ENCODE measurements at regions not wholly inside any gene's neighbourhood (a gene's known extent, or its start where the extent isn't known, plus 50 kb on each side); places are given as distances from the start of the nearest gene placed in this dataset.

DNA sequence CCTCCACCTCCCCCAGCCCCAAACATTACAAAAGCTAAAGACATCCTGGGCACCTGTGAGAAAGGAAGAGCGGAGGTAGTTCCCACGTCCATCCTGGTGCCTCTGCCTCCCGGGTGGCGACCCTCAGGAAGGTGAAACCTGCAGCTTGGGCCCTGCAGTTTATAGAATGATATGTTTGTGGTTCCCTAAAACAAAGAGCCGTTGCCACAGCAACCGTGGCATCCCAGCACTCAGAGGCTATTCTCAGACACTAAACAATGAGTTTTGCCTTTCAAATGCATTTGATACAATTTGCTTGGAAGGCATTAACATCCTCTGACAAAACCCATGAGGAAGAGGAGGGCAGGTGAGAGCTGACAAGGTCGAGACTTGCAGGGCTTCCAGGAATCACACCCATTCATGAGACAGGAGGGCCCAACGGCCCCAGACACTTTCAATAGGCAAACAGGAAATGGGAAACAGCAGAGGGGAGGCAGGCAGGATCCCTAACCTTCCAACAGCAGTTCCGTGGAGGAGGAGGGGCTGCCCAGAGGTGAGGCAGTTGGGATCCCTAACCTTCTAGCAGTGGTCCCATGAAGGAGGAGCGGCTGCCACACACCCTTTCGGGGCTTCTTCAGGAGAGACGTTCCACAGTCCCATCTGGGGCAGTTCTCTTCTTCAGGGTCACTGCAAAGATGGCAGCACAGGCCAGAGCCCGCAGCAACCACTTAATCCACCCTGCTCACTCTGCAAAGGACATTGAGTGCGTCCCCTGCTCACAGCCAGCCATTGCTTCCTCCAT is 379.2 kb downstream of the SHANK2 start:
- in situ Hi-C loops (cut with MboI; ENCODE audit: low pct_unique_long_range_greater_than_20kb in 2 of 9, low sequenced_read_pairs in 9 of 9, unreplicated experiment in 9 of 9), result no loop called here
- Histone ChIP-seq H3K4me3 (no peak overlapping the region), H3K27ac (no peak overlapping the region), H3K4me1 (replicated peaks in 1 of 2) (peaks cover 0 to 22% of the 10 kb centered on the region in 2 donors)
- 0 to 100% (median 48%) methylated on average over 1 to 7 of the region's 14 CpGs; no CpG with 5 or more reads in 3 of the 10 experiments for WGBS, 10 experiments
- ATAC-seq (replicated peaks in 6 of 8), result peak in 5 of 8 experiments; percentile 24 to 60 (median 42)

DNA sequence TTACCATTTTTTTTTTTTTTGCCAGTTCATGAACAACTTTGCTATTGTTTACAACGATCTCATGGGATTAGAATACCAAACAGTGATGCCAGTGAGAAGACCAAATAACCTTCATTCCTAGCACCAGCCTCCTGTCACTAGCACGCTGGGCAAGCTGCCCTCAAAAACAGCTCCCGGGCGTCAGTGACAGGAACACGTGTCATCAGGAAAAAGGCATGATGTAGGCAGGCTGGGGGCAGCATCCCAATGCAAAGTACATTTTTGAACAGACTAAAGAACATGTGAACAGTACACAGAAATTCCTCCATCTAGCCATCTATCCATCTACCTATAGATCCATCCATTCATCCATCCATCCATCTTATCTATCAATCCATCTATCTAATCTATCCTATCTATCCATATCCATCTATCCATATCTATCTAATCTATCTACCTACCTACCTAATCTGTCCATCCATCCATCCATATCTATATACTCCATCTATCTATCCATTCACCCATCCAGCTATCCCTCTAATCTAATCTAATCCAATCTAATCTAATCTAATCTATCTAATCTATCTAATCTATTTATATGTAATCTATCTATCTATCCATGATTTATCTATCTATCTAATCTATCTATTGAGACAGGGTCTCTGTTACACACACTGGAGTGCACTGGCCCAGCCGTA is 378.5 kb downstream of the SHANK2 start:
- no peak overlapping the region for H3K4me3 ChIP-seq
- no peak overlapping the region for H3K27ac ChIP-seq
- no peak for ATAC-seq (replicated peaks in 6 of 8)
- in situ Hi-C loops (cut with MboI; ENCODE audit: low pct_unique_long_range_greater_than_20kb in 2 of 9, low sequenced_read_pairs in 9 of 9, unreplicated experiment in 9 of 9), result no loop called here
- H3K4me1 ChIP-seq (replicated peaks in 1 of 2), result peaks cover 0 to 20% of the 10 kb centered on the region in 2 donors
- WGBS, 10 experiments, result 11 to 100% (median 90%) methylated on average over 1 to 6 of the region's 6 CpGs; no CpG with 5 or more reads in 2 of the 10 experiments

DNA sequence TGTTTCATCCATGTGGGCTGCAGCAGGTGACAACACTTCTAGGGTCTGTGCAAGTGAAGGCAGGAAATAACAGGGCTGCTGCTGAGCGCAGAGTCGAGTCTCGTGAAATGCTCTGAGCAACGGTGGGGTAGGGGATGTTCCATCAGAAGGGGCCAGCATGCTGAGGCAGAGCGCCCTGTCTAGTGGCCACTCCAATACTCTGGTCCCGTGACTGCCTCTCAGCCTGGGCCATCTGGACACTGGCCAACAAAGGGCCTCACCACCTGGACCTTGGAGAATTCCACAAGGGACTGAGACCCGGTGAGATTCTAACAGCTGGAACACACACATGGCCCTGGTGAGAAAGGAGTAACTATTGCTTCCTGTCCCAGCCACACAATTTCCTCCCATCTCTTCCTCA is 375.7 kb downstream of the SHANK2 start:
- H3K4me3 ChIP-seq, result no peak overlapping the region
- H3K4me1 ChIP-seq (replicated peaks in 1 of 2), result peaks cover 0 to 20% of the 10 kb centered on the region in 2 donors
- WGBS, 10 experiments, result 0 to 100% (median 60%) methylated on average over 1 to 5 of the region's 7 CpGs; no CpG with 5 or more reads in 3 of the 10 experiments
- in situ Hi-C loops (cut with MboI; ENCODE audit: low pct_unique_long_range_greater_than_20kb in 2 of 9, low sequenced_read_pairs in 9 of 9, unreplicated experiment in 9 of 9), result no loop called here
- ATAC-seq (replicated peaks in 6 of 8), result peak in 5 of 8 experiments; percentile 46 to 75 (median 53)
- no peak overlapping the region for H3K27ac ChIP-seq

DNA sequence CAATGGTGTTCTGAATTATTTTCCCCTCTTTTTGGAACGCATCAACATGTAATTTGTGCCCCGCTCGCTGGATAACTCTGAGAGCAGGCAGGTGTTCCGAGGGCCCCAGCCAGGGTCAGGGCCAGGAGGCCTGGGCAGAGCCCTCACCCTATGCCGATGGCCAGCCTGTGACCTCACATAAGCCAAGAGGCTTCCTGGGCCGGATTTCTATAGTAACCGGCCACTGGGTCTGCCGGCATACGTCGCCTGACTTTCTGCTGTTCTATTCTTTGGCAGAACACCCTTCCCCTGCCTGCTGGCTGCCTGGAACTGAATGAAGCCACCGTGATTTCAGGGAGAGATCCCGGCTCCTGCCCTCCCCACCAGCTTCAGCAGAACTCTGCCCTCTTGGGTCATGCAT is 375.2 kb downstream of the SHANK2 start:
- Histone ChIP-seq H3K27ac (no peak overlapping the region), H3K4me1 (replicated peaks in 1 of 2) (peaks cover 0 to 23% of the 10 kb centered on the region in 2 donors), H3K4me3 (no peak overlapping the region)
- WGBS, 10 experiments, result 23 to 100% (median 80%) methylated on average over 2 to 9 of the region's 12 CpGs; no CpG with 5 or more reads in 2 of the 10 experiments
- in situ Hi-C loops (cut with MboI; ENCODE audit: low pct_unique_long_range_greater_than_20kb in 2 of 9, low sequenced_read_pairs in 9 of 9, unreplicated experiment in 9 of 9), result no loop called here
- peak in 2 of 8 experiments; percentile 32 to 34 for ATAC-seq (replicated peaks in 6 of 8)

DNA sequence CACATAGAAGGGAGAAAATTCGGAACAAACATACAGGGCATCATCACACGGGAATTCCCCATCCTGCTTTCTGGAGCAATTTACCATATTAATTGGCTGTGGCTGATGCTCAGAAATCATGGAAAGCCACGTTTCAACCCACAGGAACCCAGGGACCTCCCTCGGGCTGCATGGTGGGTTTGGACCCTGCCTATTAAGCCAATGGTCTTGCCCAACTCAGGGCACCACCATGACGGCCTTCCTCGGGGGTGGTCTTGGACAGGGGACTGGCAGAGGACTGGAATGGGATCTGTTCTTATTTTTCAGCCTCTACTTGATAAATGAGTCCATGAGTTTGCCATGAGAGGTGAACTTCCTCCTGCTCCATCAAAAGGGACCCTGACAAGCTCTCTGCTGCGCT is 374.0 kb downstream of the SHANK2 start:
- Histone ChIP-seq H3K27ac (no peak overlapping the region), H3K4me1 (replicated peaks in 1 of 2) (peaks cover 0 to 21% of the 10 kb centered on the region in 2 donors), H3K4me3 (no peak overlapping the region)
- ATAC-seq (replicated peaks in 6 of 8), result no peak
- in situ Hi-C loops (cut with MboI; ENCODE audit: low pct_unique_long_range_greater_than_20kb in 2 of 9, low sequenced_read_pairs in 9 of 9, unreplicated experiment in 9 of 9), result no loop called here
- WGBS, 10 experiments, result 26 to 100% (median 74%) methylated on average over 1 to 7 of the region's 7 CpGs; no CpG with 5 or more reads in 5 of the 10 experiments

DNA sequence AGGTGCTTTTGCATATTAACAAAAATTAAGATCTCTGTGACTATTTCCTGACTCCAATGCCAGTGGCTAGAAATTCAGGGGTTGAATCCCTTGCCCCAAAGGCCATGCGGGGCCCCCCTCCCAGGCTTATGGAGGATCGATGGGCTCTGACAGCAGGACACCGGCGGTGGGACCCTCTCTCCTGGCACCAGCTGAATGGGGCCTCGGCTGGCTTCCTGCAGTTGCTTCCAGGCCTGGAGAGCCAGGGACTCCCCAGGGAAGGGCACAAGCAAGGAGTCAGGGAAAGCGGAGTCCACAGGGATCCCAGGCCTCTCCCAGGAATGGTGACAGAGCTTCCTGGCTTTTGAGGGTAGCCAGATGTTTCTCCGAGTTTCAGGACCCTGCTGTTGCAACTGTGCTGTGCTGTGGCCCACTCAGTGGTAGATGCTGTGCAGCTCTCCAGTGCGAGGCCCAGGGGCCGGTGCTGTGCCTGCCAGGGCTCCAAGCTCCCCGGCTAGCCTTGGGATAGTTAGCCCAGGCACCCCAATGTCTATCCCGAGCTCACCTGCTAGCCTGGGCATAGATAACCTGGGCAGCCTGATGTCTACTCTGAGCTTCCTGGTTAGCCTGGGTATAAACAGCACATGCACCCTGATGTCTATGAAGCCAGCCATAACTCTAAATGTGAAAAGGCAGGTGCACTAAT is 372.6 kb downstream of the SHANK2 start:
- Histone ChIP-seq H3K4me1 (replicated peaks in 1 of 2) (peaks cover 0 to 19% of the 10 kb centered on the region in 2 donors), H3K4me3 (no peak overlapping the region), H3K27ac (no peak overlapping the region)
- 47 to 100% (median 91%) methylated on average over 1 to 8 of the region's 11 CpGs; no CpG with 5 or more reads in 4 of the 10 experiments for WGBS, 10 experiments
- ATAC-seq (replicated peaks in 6 of 8), result no peak
- in situ Hi-C loops (cut with MboI; ENCODE audit: low pct_unique_long_range_greater_than_20kb in 2 of 9, low sequenced_read_pairs in 9 of 9, unreplicated experiment in 9 of 9), result no loop called here

DNA sequence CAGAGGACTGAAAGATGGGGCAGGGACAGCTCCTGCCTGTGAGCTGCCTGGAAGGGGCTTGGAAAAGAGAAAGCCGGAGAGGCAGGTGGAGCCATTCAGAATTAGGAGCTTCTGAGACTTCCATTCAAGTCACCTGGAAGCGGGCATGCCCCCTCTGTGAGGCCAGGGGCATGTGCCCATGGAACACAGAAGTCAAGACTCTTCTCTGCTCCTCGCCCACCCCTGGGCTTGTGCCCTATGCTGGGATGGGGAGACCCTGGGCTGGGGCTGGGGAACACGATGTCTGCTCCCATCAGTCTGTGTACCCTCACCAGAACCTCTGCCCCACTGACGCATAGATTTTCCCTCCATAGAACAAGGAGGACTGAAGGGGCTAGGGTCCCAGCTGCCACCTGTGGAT is 372.0 kb downstream of the SHANK2 start:
- in situ Hi-C loops (cut with MboI; ENCODE audit: low pct_unique_long_range_greater_than_20kb in 2 of 9, low sequenced_read_pairs in 9 of 9, unreplicated experiment in 9 of 9), result no loop called here
- no peak for ATAC-seq (replicated peaks in 6 of 8)
- Histone ChIP-seq H3K4me3 (no peak overlapping the region), H3K4me1 (replicated peaks in 1 of 2) (peaks cover 0 to 21% of the 10 kb centered on the region in 2 donors), H3K27ac (no peak overlapping the region)
- 72 to 100% (median 85%) methylated on average over 1 to 2 of the region's 5 CpGs; no CpG with 5 or more reads in 4 of the 10 experiments for WGBS, 10 experiments

DNA sequence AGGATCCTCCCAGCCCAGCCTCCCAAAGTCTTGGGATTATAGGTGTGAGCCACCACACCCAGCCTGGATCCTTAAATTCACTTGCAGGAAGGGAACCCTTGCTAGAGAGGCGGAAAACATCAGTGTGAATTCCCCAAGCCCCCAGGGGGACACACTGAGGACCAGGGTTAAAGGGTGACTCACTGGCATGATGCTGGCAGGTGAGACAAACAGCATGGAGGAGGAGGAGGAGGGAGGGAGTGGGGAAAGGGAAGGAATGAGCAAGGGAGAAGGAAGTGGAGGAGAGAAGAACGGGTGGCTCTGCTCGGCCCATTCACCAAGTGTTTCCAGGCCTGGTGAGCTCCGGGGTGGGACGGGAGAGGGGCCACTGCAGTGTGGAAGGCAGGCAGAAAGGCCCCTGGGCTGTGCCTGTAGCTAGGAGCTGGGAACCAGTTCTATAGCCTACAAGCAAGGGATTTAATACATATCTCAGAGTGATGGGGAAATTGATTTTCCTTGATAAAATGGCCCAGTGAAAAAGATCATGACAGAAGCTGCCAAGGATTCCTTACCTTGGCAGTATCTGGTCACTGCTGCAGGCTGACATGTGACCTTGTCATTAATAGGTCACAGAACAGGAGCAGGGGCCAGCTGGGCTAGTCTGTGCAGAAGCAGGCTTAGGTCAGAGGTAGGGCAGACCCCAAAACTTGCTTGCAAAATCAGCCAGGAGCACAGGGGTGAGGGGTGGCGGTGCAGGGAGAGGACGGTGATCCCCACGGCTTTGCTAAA is 370.2 kb downstream of the SHANK2 start:
- peak overlapping the region in 1 of 2 donors; percentile 4 for H3K27ac ChIP-seq
- peaks cover 15 to 32% of the 10 kb centered on the region in 2 donors for H3K4me1 ChIP-seq (replicated peaks in 1 of 2)
- in situ Hi-C loops (cut with MboI; ENCODE audit: low pct_unique_long_range_greater_than_20kb in 2 of 9, low sequenced_read_pairs in 9 of 9, unreplicated experiment in 9 of 9), result no loop called here
- no peak overlapping the region for H3K4me3 ChIP-seq
- 20 to 100% (median 80%) methylated on average over 1 to 5 of the region's 8 CpGs; no CpG with 5 or more reads in 5 of the 10 experiments for WGBS, 10 experiments
- ATAC-seq (replicated peaks in 6 of 8), result peak in 1 of 8 experiments; percentile 3

DNA sequence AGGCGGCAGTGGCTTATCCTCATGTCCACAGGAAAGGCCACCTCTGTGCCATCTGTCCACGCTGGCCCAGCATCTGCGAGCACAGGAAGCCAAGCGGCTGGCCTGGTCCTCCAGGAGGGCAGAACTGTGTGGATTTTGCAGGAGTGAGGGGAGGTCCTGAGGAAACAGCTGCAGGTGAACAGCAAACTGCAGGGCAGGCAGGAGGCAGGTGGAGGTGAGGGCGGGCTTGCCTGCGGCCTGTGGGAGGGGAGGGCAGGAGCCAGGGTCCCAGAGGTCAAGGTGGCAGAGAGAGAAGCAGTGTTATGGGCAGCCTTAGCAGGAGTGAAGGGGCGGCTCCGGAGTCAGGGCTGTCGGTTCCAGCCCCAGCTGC is 369.7 kb downstream of the SHANK2 start:
- H3K4me1 ChIP-seq (replicated peaks in 1 of 2), result peaks cover 15 to 34% of the 10 kb centered on the region in 2 donors
- no peak overlapping the region for H3K4me3 ChIP-seq
- peak in 1 of 8 experiments; percentile 8 for ATAC-seq (replicated peaks in 6 of 8)
- no CpG with 5 or more reads among the region's 9 CpGs for WGBS, 10 experiments
- H3K27ac ChIP-seq, result no peak overlapping the region
- in situ Hi-C loops (cut with MboI; ENCODE audit: low pct_unique_long_range_greater_than_20kb in 2 of 9, low sequenced_read_pairs in 9 of 9, unreplicated experiment in 9 of 9), result no loop called here

DNA sequence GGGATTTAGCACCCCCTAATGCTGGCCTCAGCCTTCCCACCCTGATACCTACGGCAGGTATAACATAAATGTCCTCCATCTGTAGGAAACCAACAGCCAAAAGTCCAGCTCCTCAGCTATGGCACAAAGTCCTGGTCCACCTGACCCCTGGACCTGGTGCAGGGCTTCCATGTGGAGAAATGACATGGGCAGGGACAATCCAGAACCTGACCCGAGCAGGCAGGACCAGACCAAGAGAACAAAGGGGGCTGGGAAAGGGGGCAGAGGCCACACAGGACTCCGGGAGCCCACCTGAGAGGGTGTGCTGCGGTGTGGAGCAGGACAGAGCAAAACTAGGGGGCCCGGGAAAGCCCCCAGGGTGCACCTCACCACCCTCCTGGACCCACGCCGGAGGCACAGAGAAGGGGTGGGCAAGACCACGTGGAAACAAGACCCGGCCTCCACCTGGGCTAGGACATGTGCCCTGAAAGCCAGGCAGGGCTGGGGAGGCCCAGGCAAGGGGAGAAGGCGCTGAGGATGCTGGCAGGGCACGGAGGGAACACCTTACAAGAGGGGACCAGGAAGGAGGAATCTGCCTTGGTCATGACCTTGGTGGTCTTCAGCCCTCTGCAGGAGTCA is 368.9 kb downstream of the SHANK2 start:
- ATAC-seq (replicated peaks in 6 of 8), result no peak
- in situ Hi-C loops (cut with MboI; ENCODE audit: low pct_unique_long_range_greater_than_20kb in 2 of 9, low sequenced_read_pairs in 9 of 9, unreplicated experiment in 9 of 9), result no loop called here
- Histone ChIP-seq H3K27ac (no peak overlapping the region), H3K4me1 (replicated peaks in 1 of 2) (peaks cover 15 to 35% of the 10 kb centered on the region in 2 donors), H3K4me3 (no peak overlapping the region)
- 14 to 100% (median 53%) methylated on average over 1 to 5 of the region's 11 CpGs; no CpG with 5 or more reads in 4 of the 10 experiments for WGBS, 10 experiments

DNA sequence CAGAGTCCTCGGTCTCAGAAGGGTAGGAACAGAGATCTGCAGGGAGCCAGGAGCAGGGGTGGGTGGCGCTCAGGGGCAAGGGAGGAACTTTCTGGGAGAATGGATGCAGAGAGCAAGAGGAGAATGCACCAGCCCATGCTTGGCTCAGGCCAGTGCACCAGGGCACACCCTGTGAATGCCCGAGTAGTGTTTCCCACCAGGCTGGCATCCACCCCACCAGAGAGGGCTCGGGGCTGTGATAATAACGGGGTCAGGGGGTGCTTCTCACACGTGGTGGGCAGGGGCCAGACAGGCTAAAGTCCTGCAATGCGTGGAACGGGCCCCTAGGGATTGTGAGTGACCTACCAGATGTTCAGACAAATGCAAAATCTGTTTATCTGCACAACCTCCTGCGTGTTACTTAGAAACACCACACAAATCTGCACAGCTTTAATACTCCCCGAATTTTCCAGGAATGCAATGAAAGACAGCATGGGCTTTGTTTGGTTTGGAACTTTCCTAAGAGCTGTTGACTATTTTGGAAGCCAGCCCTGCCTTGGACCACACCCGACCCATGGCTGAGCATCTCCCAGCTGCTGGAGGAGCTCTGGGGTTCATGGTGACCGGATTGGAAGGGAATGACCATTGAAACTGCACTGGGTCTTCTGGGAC is 368.3 kb downstream of the SHANK2 start:
- Histone ChIP-seq H3K4me1 (replicated peaks in 1 of 2) (peaks cover 15 to 35% of the 10 kb centered on the region in 2 donors), H3K27ac (no peak overlapping the region), H3K4me3 (no peak overlapping the region)
- WGBS, 10 experiments, result 0 to 90% (median 20%) methylated on average over 1 to 5 of the region's 12 CpGs; no CpG with 5 or more reads in 5 of the 10 experiments
- in situ Hi-C loops (cut with MboI; ENCODE audit: low pct_unique_long_range_greater_than_20kb in 2 of 9, low sequenced_read_pairs in 9 of 9, unreplicated experiment in 9 of 9), result no loop called here
- ATAC-seq (replicated peaks in 6 of 8), result peak in 1 of 8 experiments; percentile 25
